ENCODE measurements at regions not wholly inside any gene's neighbourhood (a gene's known extent, or its start where the extent isn't known, plus 50 kb on each side); places are given as distances from the start of the nearest gene placed in this dataset.
"Not testable (repeated sequence)": the region's sequence is repeated elsewhere in the genome, so short reads cannot be mapped to it uniquely, and the experiment has no call there.

DNA sequence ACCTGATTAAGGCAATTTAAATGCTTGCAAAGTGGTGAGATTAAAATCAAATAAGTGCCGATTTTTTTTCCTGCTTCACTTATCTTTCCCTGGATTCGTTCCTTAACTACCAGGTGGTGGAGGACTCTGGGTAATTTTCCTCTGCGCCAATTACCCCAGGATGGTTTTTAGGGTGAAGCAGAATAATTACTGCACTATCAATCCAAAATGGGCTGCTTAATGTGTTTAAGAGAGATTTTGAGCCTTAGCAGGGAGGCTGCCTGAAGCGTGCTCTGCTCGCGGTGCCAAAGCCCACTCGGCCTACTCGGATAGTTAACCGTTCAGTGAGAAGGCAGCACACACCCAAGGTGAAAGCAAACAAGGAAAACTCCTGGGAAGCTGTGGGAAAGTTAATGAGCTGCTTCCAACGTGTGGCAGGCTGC lies 274.9 kb upstream of the LMO3 start:
- no peak for DNase-seq (ENCODE audit: low spot score)

DNA sequence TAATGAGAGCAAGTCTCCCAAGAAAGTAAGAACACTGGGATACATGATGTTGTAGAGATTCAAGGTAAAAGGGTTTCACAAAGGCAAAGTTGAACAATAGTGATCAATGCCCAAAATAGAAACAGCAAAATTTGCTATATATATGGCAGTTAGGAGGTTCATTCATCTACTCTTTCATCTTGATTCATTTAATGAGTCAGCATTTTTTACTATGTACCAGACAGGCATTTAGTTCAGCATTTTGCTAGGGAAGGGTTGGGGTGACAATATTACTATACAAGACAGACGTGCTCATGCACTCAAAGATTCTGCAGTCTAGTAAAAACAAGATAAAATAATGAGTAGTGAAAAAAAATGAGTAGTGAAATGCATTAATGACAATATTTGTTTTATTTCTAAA lies 264.9 kb upstream of the LMO3 start:
- DNase-seq (ENCODE audit: low spot score), result no peak

DNA sequence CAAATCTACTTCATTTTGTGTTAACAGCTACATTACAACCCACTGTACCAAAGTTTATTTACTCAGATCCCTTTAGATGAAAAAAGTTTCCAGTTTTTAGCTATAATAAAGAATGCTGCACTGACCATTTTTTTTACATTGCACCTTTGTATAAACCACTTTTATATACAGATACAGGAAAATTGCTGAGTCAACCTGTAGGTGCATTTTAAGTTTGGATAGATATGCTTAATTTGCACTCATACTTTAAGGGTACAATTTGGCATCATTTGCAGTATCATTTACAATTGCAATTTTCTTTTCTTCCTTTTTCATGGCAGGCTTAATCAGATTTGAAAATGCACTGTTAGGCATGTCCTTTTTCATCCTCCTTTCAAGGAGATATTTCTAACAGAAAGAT lies 257.8 kb upstream of the LMO3 start:
- no peak for DNase-seq (ENCODE audit: low spot score)

DNA sequence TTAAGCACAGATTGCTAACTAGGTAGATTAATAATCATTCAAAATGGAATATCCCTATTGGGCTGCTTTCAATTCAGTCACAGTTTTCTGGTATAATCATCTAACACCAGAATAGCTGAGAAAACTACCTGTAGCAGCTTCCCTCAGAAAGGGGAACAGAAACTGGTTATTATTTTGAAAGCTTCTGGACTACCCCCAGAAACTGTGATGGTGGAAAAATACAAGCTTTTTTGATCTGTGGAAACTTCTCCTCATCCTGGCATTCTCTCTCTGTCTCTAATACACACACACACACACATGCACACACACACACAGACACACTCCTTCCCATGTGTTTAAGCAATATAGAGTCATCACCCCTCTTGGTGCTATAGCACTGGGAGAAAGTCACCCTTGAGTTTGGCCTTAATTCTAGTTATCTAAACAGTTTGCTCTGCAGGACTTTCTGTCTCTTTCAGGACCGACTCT lies 251.5 kb upstream of the LMO3 start:
- DNase-seq (ENCODE audit: low spot score), result no peak

DNA sequence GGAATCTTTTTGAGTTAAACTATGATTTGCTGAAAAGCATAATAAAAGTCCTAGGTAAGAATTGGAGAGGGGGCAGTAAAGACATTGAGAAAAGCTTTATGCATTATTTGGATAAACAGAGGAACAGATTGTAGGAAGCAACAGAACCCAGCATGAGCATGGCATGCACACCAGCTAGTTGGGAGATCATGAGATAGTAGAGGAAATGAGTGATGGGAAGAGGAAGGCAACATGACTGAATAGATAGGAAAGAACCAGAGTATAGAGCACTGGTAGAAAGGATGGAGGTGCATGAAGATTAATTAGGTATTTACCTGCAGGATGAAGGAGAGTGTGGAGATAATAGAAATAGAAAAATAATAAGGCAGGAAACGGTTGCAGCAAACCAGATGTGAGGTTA lies 248.5 kb upstream of the LMO3 start:
- DNase-seq (ENCODE audit: low spot score), result no peak

DNA sequence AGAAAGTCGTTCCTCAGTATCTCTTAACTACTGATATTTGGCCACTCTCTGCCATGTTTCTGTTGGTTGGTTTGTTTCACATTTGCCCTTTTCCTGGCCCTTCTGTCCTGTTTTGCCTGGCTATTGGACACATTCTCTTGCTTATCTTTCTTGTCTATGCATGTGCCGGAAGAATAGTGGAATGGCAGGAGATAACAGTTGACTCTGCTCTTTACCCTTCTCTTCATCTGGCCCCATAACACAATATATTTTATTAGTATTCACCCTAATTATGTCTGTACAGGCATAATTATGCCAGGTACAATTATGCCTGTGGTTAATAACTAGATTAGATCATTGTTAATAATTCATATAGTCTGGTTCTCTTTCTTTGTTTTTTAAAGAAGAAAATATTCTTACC lies 243.5 kb upstream of the LMO3 start:
- DNase-seq (ENCODE audit: low spot score), result no peak

DNA sequence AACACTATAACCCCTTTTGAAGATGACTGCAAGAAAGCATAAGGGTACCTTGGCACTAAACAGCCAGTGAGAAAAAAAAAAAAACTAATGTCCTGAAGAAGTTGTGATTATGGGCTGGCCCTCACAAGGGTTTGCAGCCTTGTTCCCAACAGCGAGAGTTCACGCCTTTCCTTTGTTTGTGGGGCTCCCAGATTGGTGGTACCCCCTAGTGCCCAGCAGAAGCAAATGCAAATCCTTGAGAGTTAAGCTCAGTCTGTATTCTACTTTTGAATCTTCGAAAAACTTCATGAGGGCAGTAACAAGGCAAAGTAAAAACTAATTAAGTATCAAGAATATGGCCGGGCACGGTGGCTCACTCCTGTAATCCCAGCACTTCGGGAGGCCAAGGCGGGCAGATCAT lies 238.9 kb upstream of the LMO3 start:
- peak; percentile 6 for DNase-seq (ENCODE audit: low spot score)

DNA sequence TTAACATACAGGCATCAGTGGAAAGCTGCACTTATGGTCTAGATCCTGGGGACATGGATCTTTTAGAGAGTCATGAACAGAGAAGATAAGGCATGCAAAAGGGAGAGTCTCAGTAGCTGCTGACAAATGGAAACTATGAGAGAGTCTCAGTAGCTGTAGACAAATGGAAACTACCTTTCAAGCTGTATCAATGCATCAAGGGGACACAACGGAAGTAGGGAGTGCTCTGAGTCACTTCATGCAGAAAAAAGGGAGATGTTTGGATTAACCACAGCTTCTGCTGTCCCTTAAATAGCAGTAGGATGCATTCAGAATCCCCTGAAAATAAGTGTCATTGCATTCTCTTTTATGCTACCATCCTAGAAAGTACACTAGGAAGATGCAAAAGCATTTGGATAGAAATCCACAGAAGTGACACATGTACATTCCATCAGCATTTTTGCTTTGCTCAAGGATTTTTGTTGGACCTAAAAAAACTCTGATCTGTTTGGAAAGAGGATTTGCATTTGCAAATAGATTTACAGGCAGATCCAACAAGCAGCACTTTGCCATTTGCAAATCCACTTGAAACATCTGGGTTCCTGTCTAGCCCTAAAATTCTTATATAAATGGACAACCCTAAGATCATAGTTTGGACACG lies 227.5 kb upstream of the LMO3 start:
- no peak for DNase-seq (ENCODE audit: low spot score)

DNA sequence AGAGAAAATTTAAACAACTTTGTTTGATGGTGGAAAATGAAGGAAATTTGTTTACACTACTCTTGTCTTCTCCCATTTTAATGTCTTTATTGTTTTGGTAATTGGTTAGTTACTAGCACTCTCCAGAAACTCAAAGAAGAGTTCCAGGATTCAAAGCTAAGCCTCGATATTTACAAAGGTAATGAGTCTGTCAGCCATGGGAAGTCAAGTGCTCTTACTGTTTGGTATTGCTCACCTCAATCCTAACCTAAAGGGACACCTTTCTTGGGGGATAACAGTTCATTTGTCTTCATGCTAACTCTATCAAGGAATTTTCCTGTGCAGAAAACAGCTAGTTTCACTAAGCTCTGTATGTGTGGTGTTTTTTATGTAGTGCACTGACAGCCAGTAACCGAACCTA lies 222.9 kb upstream of the LMO3 start:
- DNase-seq (ENCODE audit: low spot score), result no peak

DNA sequence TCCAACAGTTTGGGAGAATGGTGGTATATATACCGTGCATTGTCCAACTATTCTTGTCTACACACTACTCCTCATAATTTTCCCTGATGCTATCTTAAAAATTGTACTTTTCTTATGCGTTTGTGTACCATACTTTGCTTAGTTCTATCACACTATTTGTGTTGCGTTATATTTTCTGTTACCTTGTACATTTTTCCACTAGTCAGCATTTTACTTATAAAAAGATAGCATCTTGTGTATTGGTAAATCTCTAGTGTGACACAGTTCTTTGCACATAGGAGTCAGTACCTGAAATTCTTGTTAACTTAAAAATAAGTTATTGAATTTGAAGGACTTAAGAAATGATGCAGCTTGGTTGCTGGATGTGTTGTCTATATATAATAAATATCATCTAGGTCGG lies 201.8 kb upstream of the LMO3 start:
- no peak for DNase-seq (ENCODE audit: low spot score)

DNA sequence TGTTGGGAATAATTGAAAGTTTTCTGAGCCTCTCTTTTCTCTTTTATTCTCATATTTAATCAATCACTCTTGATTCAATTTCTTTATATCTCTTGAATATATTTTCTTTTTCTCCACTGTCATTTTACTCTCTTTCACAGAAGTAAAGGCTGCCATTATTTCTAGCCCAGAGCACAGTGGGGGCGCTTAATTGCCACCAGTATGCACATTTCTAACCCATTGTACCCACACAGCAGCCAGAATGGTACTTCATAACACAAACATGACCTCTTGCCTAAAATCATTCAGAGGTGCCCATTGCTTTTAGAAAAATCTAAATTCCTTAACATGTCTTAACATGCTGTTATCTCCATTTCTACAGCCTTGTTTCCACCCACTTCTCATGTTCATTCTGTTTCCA lies 190.2 kb upstream of the LMO3 start:
- no peak for DNase-seq (ENCODE audit: low spot score)

DNA sequence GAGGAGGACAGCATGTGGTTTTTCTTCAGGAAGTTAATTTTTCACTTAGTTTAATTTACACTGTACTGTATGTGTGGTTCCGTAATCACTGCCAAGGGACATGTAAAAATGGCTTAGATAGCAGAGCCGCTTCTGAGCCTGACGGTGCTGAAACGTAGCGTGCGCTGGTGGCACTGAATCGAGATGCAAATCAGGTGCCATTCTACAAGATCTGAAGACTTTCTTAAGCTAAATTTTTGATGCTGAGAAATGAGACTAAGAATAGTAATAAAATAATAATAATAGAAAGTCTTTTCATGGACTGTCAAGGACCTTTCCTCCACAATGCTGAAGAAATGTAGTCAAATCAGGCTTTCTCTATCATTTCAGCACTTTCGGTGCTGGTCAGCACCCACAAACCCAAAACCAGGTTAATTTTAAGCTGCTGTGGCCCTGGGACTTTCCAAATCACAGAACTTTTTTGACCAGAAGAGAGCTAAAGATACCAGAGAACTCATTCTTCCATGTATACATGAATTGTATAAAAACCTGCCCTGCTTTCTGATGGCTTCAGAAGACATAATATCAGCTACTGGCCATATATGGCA lies 183.3 kb upstream of the LMO3 start:
- no peak for DNase-seq (ENCODE audit: low spot score)

DNA sequence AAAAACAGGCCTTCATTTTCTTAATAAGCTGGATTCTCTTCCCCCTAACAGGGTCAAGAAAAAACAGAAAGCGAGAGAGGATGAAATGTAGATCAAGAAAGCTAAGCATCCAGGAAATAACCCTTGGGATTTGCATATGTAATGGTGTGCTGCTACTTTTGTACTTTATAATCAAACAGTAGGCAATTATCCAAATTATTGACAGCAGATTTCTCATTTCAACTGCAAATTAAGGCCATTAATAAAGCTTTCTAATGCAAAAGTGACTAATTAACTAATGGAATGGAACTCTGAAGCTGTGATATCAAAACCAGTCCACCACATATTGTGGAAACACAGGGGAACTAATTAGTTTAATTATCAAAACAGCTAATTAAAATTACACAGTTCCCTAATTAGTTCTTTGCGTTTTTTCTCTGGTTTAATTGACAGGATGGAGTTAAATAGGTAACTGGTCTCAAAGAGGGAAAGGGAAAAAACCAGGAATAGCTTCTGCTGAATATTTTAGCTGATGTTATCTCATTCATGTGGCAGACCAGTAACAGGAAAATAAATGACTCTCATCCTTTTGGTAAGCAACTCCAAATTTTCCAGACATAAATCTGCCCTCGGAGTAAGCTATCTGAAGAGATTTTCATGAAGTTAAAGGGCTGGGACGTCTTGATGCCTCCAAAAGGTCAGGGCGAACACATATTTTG lies 182.7 kb upstream of the LMO3 start:
- no peak for DNase-seq (ENCODE audit: low spot score)

DNA sequence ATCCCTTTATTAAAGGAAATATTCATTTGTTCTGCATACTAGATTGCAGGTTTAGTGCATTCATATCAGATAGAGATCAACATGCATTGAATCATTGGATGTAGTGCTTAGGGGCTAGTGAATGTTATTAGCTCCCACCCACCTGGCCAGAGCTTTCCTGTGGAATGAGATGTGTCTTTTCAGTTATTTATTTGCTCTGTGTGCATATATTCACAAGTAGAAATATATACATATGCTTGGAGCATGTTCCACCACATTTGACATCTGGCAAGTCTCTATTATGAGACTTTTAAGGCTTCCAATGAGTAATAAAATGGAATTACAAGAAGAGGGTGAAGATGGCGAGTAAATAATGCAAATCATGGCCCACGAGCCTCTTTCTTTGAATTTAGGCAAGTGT lies 180.0 kb upstream of the LMO3 start:
- no peak for DNase-seq (ENCODE audit: low spot score)

DNA sequence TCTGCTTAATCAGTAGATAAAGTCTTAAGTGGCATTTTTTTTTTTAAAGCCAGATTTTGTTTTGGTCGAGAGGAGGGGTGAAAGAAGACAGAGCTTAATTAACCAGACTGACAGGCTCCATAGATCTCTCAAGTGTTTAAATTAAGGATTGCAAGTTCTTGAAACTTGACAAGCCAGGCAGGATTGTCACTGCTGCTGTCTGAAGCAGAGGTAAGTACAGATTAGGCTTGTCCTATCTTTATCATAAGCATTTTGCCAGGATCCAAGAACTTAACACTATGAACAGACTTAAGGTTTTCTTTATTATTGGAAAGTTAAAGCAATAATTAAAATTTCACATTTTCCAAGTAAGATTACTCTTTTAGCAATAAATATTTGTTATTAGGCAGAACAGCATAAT lies 179.6 kb upstream of the LMO3 start:
- no peak for DNase-seq (ENCODE audit: low spot score)

DNA sequence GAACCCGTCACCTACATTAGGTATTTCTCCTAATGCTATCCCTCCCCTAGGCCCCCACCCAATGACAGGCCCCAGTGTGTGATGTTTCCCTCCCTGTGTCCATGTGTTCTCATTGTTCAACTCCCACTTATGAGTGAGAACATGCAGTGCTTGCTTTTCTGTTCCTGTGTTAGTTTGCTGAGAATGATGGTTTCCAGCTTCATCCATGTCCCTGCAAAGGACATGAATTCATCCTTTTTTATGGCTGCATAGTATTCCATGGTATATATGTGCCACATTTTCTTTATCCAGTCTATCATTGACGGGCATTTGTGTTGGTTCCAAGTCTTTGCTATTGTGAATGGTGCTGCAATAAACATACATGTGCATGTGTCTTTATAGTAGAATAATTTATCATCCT lies 163.2 kb upstream of the LMO3 start:
- DNase-seq (ENCODE audit: low spot score), result not testable (repeated sequence)

DNA sequence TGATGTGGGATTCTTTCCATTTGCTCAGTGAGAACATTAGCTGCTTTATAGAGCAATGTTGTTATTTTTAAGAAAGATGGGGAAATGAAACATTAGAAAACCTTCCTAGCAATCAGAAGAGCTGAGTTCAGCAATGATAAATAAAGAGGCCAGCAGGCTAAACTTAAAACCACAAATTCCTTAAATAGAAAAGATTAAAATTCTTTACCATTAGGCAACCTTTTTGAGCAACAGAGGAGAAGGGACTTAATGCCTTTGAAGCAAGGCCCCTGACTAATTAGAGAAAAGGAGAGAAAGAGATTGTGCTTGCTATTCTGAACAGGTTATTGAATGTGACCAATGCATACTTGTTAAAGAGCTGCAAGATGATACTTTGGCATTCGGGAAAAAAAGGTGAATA lies 160.8 kb upstream of the LMO3 start:
- DNase-seq (ENCODE audit: low spot score), result no peak

DNA sequence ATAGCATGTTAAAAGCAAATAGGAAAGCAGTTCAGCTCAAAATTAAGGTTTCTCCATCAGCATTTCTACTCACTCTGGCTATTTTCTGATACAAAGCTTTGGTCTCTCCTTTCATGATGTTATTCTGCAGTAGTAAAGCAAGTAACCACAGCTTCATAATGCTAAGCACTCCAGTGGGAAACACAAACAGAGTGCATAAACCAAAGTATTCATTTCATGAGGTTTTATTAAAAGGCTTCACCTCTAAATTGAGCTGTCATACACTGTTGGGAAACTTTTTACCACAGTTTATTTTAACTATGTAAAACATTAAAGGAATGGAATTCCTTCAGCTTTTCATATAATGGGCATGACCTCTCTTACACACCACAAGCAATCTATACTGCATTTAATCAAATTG lies 157.9 kb upstream of the LMO3 start:
- DNase-seq (ENCODE audit: low spot score), result no peak

DNA sequence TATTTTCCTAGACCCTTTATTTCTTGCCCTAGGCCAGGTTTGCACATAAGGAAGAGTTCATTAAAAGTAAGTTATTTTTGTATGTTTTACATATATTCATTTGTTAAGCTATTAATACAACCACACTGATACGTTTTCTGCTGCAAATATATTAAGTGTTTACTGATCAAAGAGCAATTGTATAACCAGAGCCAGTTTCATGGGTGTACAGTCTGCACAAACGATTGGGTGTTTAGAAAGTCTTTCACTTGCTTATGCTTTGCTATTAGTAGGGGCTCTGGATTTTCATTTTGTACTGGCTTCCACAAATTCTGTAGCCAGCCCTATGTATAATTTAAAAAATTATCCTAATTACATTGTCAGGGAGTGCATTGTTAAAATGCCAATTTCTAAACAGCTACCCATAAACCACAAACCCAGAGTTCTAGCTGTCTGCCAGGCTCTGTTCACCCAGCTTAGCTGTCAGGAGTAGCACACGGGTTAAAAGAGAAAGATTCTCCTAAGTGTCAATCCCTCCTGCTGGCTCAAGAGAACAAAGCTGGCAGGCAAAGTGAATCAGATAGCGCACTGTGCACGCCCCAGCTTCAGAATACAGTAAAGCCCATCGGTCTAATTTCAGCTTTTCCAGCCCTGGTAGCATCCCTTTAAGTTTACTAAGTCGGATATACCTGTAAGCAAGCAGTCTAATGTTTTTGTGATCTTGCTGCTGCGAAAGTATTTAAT lies 151.0 kb upstream of the LMO3 start:
- DNase-seq (ENCODE audit: low spot score), result no peak

DNA sequence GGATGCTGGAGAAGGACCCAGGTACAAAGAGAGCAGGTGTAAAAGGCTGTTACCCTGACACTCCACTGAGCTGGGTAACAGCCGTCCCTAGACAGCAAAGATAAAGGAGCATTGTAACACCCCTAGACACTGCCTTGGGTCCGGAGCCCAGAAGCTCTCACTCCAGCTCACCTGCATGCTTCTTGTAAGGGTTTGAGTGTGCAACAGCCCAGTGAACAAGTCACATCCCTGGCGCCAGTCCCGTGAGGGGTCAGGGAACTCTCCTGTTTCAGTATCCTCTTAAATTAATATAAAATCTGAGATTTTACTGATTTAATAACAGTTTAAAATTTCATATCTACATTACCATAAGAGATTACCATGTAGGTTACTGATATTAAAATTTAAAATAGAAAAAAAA lies 124.8 kb upstream of the LMO3 start:
- no peak for DNase-seq (ENCODE audit: low spot score)

DNA sequence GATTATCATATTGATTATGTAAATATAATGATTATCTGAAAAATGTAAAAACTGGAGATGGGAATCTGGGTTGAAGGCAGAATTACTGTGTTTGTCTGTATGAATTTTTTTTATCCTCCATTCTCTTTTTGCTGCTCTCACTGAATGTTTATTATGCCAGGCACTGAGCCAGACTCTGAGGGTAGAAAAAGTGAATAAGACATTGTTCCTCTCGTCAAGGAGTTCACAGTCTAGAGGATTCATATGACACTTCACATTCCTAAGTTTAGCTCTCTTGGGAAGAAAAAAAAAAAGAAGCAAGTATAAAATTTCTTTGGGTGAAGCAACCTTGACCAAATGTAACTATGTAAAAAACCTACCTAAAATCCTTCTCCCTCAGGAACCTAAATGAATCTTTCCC lies 120.9 kb upstream of the LMO3 start:
- DNase-seq (ENCODE audit: low spot score), result no peak

DNA sequence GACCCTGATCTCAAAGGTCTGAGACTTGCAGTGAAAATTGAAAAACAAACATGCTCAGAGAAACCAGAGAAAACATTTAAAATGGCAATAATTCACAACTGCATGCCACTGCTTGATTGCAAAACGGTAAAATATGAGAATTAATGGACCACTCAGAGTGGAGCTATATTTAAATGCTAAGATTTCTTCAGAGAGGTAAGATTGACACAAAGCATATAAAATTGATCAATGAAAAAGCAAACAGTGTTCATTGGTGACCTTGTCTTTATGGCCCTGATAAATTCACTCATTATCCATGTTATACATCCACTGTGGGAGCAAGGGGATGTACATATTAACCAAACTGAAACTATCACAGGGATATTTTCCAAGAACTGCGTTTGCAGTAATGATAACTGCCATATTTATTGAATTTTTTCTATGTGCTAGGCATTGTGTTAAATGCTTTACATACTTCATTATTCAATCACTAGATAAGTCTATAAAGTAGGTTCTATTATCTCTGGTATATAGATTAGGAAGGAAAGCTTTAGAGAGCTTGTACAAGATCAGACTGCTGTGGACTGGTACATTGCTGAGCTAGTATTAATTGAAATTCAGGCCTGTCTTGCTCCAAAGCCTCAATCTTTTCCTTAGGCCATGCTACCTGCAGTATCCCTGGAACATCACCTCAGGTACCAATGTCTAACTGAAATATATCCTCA lies 113.9 kb upstream of the LMO3 start:
- DNase-seq (ENCODE audit: low spot score), result no peak
